A673 (cell line): ENCODE measurements at regions not wholly inside any gene's neighbourhood (a gene's known extent, or its start where the extent isn't known, plus 50 kb on each side); places are given as distances from the start of the nearest gene placed in this dataset.

ENCODE experiments used
- BruUV-seq: library from RNA; stranded (reverse); fragments of 400-500 nt; replicated peaks from 2 replicates; lab custom pipeline; 2021; lab: Mats Ljungman, UMichigan
- CTCF ChIA-PET: fragments of 300-600 bp; sonication (Branson Sonifier 250); formaldehyde crosslinking; loops from one replicate; lab custom pipeline; 2022; ENCODE audit warnings: antibody characterized with exemption; lab: Charles Lee
- POLR2A ChIA-PET: fragments of 300-600 bp; sonication (Branson Sonifier 250); formaldehyde crosslinking; loops from one replicate; lab custom pipeline; 2022; ENCODE audit warnings: antibody characterized with exemption; ENCODE audit not compliant: low non-redundant PET; lab: Charles Lee
- DNase-seq: peaks from one replicate; pipeline ENCODE4 v3.0.0-alpha.2; 2015; ENCODE audit warnings: low spot score
- H3K27ac ChIP-seq: fragments of 200-600 bp; sonication (generic); 2 replicates; pipeline ENCODE4 v1.5.1; 2016; ENCODE audit warnings: mixed run types, low read depth, mild to moderate bottlenecking, mixed read lengths, antibody characterized with exemption, low read length; ENCODE audit not compliant: poor library complexity, severe bottlenecking
- H3K27me3 ChIP-seq: fragments of 200-600 bp; sonication (generic); replicated peaks from 2 replicates; pipeline ENCODE4 v1.6.1; 2017; ENCODE audit warnings: mixed run types, low read depth, mild to moderate bottlenecking, mixed read lengths, antibody characterized with exemption, low read length; ENCODE audit not compliant: insufficient read depth, poor library complexity
- H3K36me3 ChIP-seq: fragments of 200-600 bp; sonication (generic); 2 replicates; pipeline ENCODE4 v1.6.1; 2016; ENCODE audit warnings: mixed run types, mild to moderate bottlenecking, mixed read lengths, antibody characterized with exemption, low read length; ENCODE audit not compliant: insufficient read depth, poor library complexity, severe bottlenecking
- H3K4me1 ChIP-seq: fragments of 200-600 bp; sonication (generic); 2 replicates; pipeline ENCODE4 v1.6.1; 2017; ENCODE audit warnings: mixed run types, mild to moderate bottlenecking, mixed read lengths, antibody characterized with exemption, low read length; ENCODE audit not compliant: insufficient read depth, poor library complexity, severe bottlenecking
- H3K4me3 ChIP-seq: fragments of 200-600 bp; sonication (generic); 2 replicates; pipeline ENCODE4 v1.5.1; 2016; ENCODE audit warnings: low read depth, mixed run types, mild to moderate bottlenecking, mixed read lengths, low read length; ENCODE audit not compliant: poor library complexity, severe bottlenecking
- H3K9me3 ChIP-seq: fragments of 200-600 bp; sonication (generic); 2 replicates; pipeline ENCODE4 v1.6.1; 2016; ENCODE audit warnings: mixed run types, low read depth, mild to moderate bottlenecking, mixed read lengths, antibody characterized with exemption, low read length; ENCODE audit not compliant: poor library complexity, severe bottlenecking
- CTCF ChIP-seq: fragments of 300-800, 200-600 bp; sonication (generic); conservative IDR thresholded peaks from 2 replicates; pipeline ENCODE4 v1.5.1; 2017; ENCODE audit warnings: low read depth, mild to moderate bottlenecking, antibody characterized with exemption, low read length, moderate library complexity, mixed read lengths
- EZH2 ChIP-seq: fragments of 200-600 bp; sonication (generic); IDR thresholded peaks from 2 replicates; pipeline ENCODE4 v1.6.1; 2017; ENCODE audit warnings: borderline replicate concordance, low read depth, mild to moderate bottlenecking, mixed read lengths, antibody characterized with exemption, low read length; ENCODE audit not compliant: poor library complexity, severe bottlenecking
- intact Hi-C: fragments of 100-400 bp; cut with micrococcal nuclease; formaldehyde crosslinking; loops from one replicate; pipeline ENCODE4 v1.10.0; 2022; ENCODE audit not compliant: unreplicated experiment

- ChIA-PET CTCF (no interaction called here), POLR2A (no interaction called here)
- Histone ChIP-seq H3K36me3 (no peaks in the 10 kb centered on the region), H3K27me3 (no peaks in the 10 kb centered on the region), H3K9me3 (peaks cover 10% of the 10 kb centered on the region), H3K4me3 (no peak overlapping the region), H3K4me1 (peaks cover 33% of the 10 kb centered on the region), H3K27ac (no peak overlapping the region)
- DNase-seq = no peak
- no TSS peak for BruUV-seq
- no peak for TF ChIP-seq EZH2
- no peak for TF ChIP-seq CTCF
- intact Hi-C loops = no loop called here
Measured at GRCh38 chr12:68447797-68448260, 115.7 kb upstream of the MDM1 start.

GRCh38 chr12:68449196-68449595 is 117.0 kb upstream of the MDM1 start:
- H3K27me3 ChIP-seq = no peaks in the 10 kb centered on the region
- no peak for DNase-seq
- intact Hi-C loops = no loop called here
- no peaks in the 10 kb centered on the region for H3K36me3 ChIP-seq
- CTCF ChIA-PET = no interaction called here
- H3K4me1 ChIP-seq = peaks cover 38% of the 10 kb centered on the region
- POLR2A ChIA-PET = no interaction called here
- TF ChIP-seq EZH2 (no peak), CTCF (no peak)
- H3K9me3 ChIP-seq = peaks cover 7% of the 10 kb centered on the region
- BruUV-seq = no TSS peak
- H3K4me3 ChIP-seq = no peak overlapping the region
- no peak overlapping the region for H3K27ac ChIP-seq

GRCh38 chr12:68450947-68451260 is 118.7 kb upstream of the MDM1 start:
- CTCF ChIA-PET = no interaction called here
- no peak for TF ChIP-seq CTCF
- no peak for TF ChIP-seq EZH2
- intact Hi-C loops = no loop called here
- Histone ChIP-seq H3K9me3 (no peaks in the 10 kb centered on the region), H3K4me3 (no peak overlapping the region), H3K27me3 (no peaks in the 10 kb centered on the region), H3K36me3 (no peaks in the 10 kb centered on the region), H3K4me1 (peaks cover 55% of the 10 kb centered on the region), H3K27ac (no peak overlapping the region)
- BruUV-seq = no TSS peak
- DNase-seq = no peak
- POLR2A ChIA-PET = no interaction called here
